OCI-LY1 (cell line): ENCODE measurements at regions not wholly inside any gene's neighbourhood (a gene's known extent, or its start where the extent isn't known, plus 50 kb on each side); places are given as distances from the start of the nearest gene placed in this dataset.

Source experiments
- H2AFZ ChIP-seq: fragments of 200-600 bp; sonication (generic), shearing (Covaris generic); 2 replicates; pipeline ENCODE4 v1.6.0; 2014; ENCODE audit warnings: antibody characterized with exemption, mild to moderate bottlenecking, low read length
- H3F3A ChIP-seq: fragments of 200-600 bp; sonication (generic), shearing (Covaris generic); 2 replicates; pipeline ENCODE4 v1.6.0; 2014; ENCODE audit warnings: mild to moderate bottlenecking, antibody characterized with exemption, low read length, moderate library complexity; ENCODE audit not compliant: insufficient read depth
- H3K27ac ChIP-seq: fragments of 200-600 bp; sonication (generic); 2 replicates; pipeline ENCODE4 v1.5.1; 2014; ENCODE audit warnings: low read length, mixed run types, mild to moderate bottlenecking, low read depth; ENCODE audit not compliant: poor library complexity, severe bottlenecking
- H3K27me3 ChIP-seq: fragments of 200-600 bp; sonication (generic); 2 replicates; pipeline ENCODE4 v1.6.0; 2014; ENCODE audit warnings: antibody characterized with exemption, mild to moderate bottlenecking, low read length, moderate library complexity; ENCODE audit not compliant: insufficient read depth
- H3K36me3 ChIP-seq: fragments of 200-600 bp; sonication (generic); 2 replicates; pipeline ENCODE4 v1.6.1; 2014; ENCODE audit warnings: mild to moderate bottlenecking, antibody characterized with exemption, low read length, moderate library complexity, mixed read lengths; ENCODE audit not compliant: insufficient read depth
- H3K4me1 ChIP-seq: fragments of 200-600 bp; sonication (generic); 2 replicates; pipeline ENCODE4 v1.5.1; 2014; ENCODE audit warnings: mild to moderate bottlenecking, low read length, moderate library complexity; ENCODE audit not compliant: insufficient read depth, severe bottlenecking
- H3K4me2 ChIP-seq: fragments of 200-600 bp; sonication (generic), shearing (Covaris generic); 2 replicates; pipeline ENCODE4 v1.6.1; 2014; ENCODE audit warnings: low read length
- H3K4me3 ChIP-seq: fragments of 200-600 bp; sonication (generic); 2 replicates; pipeline ENCODE4 v1.5.1; 2014; ENCODE audit warnings: low read length, low read depth, mild to moderate bottlenecking, mixed read lengths; ENCODE audit not compliant: poor library complexity, severe bottlenecking
- H3K79me2 ChIP-seq: fragments of 200-600 bp; shearing (Covaris generic); 2 replicates; pipeline ENCODE4 v1.6.1; 2016; ENCODE audit warnings: mixed run types, low read length, mixed read lengths; ENCODE audit not compliant: insufficient read depth
- H3K9ac ChIP-seq: fragments of 200-600 bp; sonication (generic), shearing (Covaris generic); 2 replicates; pipeline ENCODE4 v1.6.1; 2014; ENCODE audit warnings: mild to moderate bottlenecking, low read length, mixed read lengths
- H3K9me2 ChIP-seq: fragments of 200-600 bp; sonication (generic), shearing (Covaris generic); 2 replicates; pipeline ENCODE4 v1.6.1; 2014; ENCODE audit warnings: low read depth, mild to moderate bottlenecking, low read length, mixed read lengths
- H3K9me3 ChIP-seq: fragments of 200-600 bp; shearing (Covaris generic); 2 replicates; pipeline ENCODE4 v1.6.1; 2014; ENCODE audit warnings: low read length, mixed read lengths
- H4K20me1 ChIP-seq: fragments of 200-600 bp; sonication (generic), shearing (Covaris generic); 2 replicates; pipeline ENCODE4 v1.6.0; 2016; ENCODE audit warnings: mild to moderate bottlenecking, low read length; ENCODE audit not compliant: insufficient read depth
- CTCF ChIP-seq: fragments of 200-600 bp; sonication (generic), shearing (Covaris generic); IDR thresholded peaks from 2 replicates; pipeline ENCODE4 v1.5.1; 2017; ENCODE audit warnings: mild to moderate bottlenecking, antibody characterized with exemption, low read length, moderate library complexity, mixed read lengths
- EZH2 ChIP-seq: fragments of 200-600 bp; sonication (generic), shearing (Covaris generic); IDR thresholded peaks from 2 replicates; pipeline ENCODE4 v1.8.0; 2017; ENCODE audit warnings: borderline replicate concordance, mixed run types, mild to moderate bottlenecking, antibody characterized with exemption, low read length, moderate library complexity, mixed read lengths

GRCh38 chr18:24662412-24662821 is 202.0 kb downstream of the HRH4 start:
- Histone ChIP-seq H3K9me2 (no peaks in the 10 kb centered on the region), H3F3A (no peaks in the 10 kb centered on the region), H3K36me3 (no peaks in the 10 kb centered on the region), H4K20me1 (no peaks in the 10 kb centered on the region), H3K4me1 (no peaks in the 10 kb centered on the region), H3K27me3 (no peaks in the 10 kb centered on the region), H2AFZ (no peak overlapping the region), H3K9ac (no peak overlapping the region), H3K27ac (no peak overlapping the region), H3K4me3 (no peak overlapping the region), H3K79me2 (no peaks in the 10 kb centered on the region), H3K4me2 (no peak overlapping the region), H3K9me3 (no peaks in the 10 kb centered on the region)
- no peak for TF ChIP-seq EZH2
- no peak for TF ChIP-seq CTCF

GRCh38 chr18:24663026-24663425 is 202.6 kb downstream of the HRH4 start:
- Histone ChIP-seq H4K20me1 (no peaks in the 10 kb centered on the region), H3K9me3 (no peaks in the 10 kb centered on the region), H3K27ac (no peak overlapping the region), H3K4me3 (no peak overlapping the region), H3K36me3 (no peaks in the 10 kb centered on the region), H3F3A (no peaks in the 10 kb centered on the region), H3K27me3 (no peaks in the 10 kb centered on the region), H3K9ac (no peak overlapping the region), H2AFZ (no peak overlapping the region), H3K9me2 (no peaks in the 10 kb centered on the region), H3K79me2 (no peaks in the 10 kb centered on the region), H3K4me1 (no peaks in the 10 kb centered on the region), H3K4me2 (no peak overlapping the region)
- no peak for TF ChIP-seq EZH2
- TF ChIP-seq CTCF, result no peak

- no peaks in the 10 kb centered on the region for H3K27me3 ChIP-seq
Measured at GRCh38 chr18:24669015-24669414, 208.6 kb downstream of the HRH4 start.

More at GRCh38 chr18:24669015-24669414, 208.6 kb downstream of the HRH4 start:
- no peak overlapping the region for H2AFZ ChIP-seq
- H3K79me2 ChIP-seq, result no peaks in the 10 kb centered on the region
- no peaks in the 10 kb centered on the region for H4K20me1 ChIP-seq
- H3F3A ChIP-seq, result no peaks in the 10 kb centered on the region
- no peaks in the 10 kb centered on the region for H3K9me2 ChIP-seq
- no peaks in the 10 kb centered on the region for H3K4me1 ChIP-seq
- no peak overlapping the region for H3K27ac ChIP-seq
- no peak overlapping the region for H3K4me2 ChIP-seq
- H3K9ac ChIP-seq, result no peak overlapping the region
- H3K4me3 ChIP-seq, result no peak overlapping the region
- TF ChIP-seq CTCF (no peak), EZH2 (no peak)
- H3K36me3 ChIP-seq, result no peaks in the 10 kb centered on the region
- H3K9me3 ChIP-seq, result no peaks in the 10 kb centered on the region
